Stimulated activated CD8-positive, alpha-beta memory T cell treated with anti-CD3 and anti-CD28 coated beads, Interleukin-7, amount 100 ng/mL, for 1 hour (primary cell): ENCODE measurements at regions not wholly inside any gene's neighbourhood (a gene's known extent, or its start where the extent isn't known, plus 50 kb on each side); places are given as distances from the start of the nearest gene placed in this dataset.
"Not testable (repeated sequence)": the region's sequence is repeated elsewhere in the genome, so short reads cannot be mapped to it uniquely, and the experiment has no call there.

Source experiments
- DNase-seq, 2 donors: peaks; one replicate each; pipeline ENCODE4 v3.0.0-alpha.2; 2020; ENCODE audit warnings: low read depth in 2 of 2

DNA sequence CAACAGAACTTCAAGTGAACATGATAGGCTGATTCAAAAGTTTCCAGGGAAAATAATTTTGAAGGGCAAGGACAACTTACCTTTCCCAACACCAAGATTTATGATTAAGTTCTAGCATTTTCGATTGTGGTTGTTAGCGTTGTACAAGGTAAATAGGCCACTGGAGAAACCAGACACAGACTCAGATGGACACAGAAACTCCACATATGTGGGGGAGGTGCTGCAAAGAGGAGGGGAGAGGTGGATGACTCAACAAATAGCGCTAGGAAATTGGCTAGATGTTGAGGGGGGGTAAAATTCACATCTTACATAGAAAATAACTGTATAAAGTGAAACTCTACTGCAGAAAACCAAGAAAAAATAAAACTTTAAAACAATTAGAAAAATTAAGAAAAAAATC is 564.4 kb downstream of the MATN1 start:
- DNase-seq, result no peak

DNA sequence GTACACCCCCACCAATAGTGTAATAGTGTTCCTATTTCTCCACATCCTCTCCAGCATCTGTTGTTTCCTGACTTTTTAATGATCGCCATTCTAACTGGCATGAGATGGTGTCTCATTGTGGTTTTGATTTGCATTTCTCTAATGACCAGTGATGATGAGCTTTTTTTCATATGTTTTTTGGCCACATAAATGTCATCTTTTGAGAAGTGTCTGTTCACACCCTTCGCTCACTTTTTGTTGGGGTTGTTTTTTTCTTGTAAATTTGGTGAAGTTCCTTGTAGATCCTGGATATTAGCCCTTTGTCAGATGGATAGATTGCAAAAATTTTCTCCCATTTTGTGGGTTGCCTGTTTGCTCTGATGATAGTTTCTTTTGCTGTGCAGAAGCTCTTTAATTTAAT is 567.7 kb downstream of the MATN1 start:
- not testable (repeated sequence) for DNase-seq

DNA sequence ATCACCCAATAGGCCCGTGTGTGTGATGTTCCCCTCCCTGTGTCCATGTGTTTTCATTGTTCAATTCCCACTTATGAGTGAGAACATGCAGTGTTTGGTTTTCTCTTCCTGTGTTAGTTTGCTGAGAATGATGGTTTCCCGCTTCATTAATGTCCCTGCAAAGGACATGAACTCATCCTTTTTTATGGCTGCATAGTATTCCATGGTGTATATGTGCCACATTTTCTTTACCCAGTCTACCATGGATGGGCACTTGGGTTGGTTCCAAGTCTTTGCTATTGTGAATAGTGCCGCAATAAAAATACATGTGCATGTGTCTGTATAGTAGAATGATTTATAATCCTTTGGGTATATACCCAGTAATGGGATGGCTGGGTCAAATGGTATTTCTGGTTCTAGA is 568.1 kb downstream of the MATN1 start:
- DNase-seq, result not testable (repeated sequence)

DNA sequence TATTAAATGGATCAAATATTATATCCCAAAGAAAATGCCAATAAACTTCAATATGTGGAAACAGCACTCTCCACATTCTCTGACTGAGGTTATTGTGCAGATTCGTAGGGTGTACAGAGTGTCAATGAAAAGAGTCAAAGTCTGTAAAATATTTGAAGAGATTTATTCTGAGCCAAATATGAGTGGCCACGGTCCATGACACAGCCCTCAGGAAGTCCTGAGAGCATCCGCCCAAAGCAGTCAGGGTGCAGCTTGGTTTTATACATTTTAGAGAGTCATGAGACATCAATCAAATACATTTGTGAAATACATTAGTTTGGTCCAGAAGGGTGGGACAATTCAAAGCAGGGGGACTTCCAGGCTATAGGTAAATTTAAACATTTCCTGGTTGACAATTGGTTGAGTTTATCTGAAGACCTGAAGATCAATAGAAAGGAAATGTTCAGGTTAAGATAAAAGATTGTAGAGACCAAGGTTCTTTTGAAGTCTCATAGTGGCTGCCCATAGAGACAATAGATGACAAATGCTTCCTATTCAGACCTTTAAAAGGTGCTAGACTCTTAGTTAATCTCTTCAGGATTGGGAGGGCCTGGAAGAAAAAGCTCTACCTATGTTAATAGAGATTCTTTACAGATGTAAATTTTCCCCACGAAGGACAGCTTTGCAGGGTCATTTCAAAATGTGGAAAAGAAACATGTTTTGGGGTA is 569.5 kb downstream of the MATN1 start:
- DNase-seq, result no peak

DNA sequence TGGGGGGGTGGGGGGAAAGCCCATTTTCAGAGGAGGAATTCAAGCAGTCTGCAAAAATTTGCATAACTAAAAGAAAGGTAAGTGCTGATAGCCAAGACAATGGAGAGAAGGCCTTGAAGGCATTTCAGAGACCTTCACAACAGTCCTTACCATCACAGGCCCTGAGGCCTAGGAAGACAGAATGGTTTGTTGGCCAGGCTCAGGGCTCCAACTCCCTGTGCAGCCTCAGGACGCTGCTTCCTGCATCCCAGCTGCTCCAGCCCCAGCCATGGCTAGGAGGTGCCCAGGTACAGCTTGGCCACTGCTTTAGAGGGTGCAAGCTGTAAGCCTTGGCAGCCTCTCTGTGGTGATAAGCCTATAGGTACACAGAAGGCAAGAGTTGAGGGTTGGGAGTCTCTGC is 571.6 kb downstream of the MATN1 start:
- DNase-seq, result no peak

DNA sequence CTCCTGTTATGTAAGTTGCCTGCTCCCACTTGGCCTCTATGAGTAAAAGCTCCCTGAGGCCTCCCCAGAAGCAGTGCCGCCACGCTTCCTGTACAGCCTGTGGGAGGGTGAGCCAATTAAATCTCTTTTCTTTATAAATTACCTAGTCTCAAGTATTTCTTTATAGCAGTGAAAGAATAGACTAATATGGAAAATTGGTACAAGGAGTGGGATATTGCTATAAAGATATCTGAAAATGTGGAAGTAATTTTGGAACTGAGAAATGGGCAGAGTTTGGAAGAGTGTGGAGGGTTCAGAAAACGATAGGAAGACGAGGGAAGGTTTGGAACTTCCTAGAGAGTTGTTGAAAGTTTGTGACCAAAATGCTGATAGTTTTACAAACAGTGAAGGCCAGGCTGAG is 572.3 kb downstream of the MATN1 start:
- no peak for DNase-seq

DNA sequence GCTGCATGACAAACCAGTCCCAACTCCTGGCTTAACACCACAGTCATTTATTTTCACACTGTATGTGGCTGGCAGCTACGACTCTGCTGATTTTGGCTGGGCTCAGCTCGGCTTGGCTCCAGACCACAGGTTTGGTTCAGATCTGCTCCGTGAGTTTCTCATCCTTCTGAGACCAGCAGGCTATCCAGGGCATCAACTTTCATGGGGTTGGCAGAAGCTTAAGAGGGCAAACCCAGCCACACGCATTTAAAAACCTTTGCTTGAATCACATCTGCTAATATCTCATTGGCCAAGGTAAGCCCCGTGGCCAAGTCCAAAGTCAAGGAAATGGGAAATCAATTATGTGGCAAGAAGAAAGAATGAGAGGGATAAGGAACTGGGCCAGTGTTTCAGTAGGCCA is 574.2 kb downstream of the MATN1 start:
- DNase-seq, result no peak

DNA sequence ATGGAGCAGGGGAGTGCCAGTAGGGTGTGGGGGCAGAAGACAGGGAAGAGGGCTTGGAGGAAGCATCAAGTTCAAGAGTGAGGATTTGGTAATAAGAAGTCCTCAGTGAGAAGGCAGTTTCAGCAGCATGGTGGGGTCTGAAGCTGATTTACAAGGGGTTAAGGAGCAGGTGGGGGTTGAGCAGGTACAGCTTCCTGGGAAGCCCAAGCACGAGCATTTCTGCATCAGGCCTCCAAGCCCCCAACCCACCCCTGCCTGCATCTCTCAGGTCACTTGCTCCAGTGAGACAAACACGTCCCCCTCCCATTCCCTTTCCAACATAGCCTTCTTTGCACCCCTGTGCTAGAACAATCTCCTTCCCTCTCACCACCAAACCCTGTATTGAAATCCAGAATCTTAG is 574.7 kb downstream of the MATN1 start:
- DNase-seq, result no peak

DNA sequence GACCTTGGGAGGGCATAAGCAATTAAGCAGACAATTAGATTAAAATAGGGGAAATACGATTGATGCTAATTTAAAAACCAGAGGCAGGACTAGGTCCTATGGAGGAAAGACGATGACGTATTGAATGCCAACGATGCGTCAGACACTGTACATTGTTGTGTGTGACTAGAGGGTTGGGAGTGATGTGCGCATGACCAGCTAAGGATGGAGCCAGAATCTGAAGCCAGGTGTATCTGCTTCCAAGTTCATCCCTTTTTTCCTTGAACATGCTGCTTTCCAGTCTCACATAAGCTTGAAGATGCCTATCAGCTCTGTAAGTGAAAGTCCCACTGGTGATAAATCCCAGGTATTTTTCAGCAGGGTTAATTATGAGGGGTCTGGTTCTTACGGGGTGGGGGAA is 576.2 kb downstream of the MATN1 start:
- no peak for DNase-seq

DNA sequence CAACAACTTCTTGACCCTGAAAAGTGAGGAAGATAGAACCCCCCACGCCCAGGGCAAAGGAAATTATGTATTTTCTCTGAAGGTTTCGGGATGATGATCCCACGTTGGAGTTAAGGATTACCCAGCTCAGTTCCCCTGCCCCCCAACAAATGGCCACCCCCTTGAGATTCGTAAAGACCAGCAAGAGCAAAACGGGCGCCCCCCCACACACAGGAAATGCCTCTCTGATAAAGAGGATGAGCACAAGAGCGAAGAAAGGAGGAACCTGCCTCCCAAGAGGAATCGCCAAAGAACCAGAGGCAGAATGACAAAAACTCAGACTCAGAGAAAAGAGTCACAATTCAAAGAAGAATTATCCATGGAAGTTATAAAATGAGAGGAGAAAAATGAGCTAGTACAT is 576.9 kb downstream of the MATN1 start:
- no peak for DNase-seq

DNA sequence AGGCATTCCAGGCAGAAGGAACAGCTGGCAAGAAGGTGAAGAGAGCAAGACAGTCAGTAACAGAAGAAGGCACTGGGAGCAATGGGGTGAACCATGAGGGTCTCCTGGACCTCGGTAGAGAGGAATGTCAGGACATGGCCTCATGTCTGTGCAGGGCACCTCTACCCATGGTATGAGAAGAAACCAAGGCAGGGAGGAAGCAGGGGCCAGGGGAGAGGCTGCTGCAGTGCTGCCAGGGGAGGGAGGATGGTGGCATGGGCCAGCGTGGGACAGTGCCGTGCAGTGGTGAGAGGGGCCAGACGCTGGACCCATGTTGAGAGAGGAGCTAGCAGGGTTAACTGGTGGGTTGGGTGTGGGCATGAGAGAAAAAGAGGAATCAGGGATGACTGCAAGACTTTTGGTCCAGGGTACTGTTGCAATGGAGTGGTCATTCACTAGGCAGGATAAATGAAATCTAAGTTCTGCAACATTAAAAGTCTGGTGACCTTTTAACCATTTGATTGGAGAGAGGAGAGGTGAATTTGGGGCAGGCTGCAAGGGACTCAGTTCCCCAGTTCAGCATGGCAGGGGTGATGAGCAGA is 577.6 kb downstream of the MATN1 start:
- DNase-seq, result no peak

DNA sequence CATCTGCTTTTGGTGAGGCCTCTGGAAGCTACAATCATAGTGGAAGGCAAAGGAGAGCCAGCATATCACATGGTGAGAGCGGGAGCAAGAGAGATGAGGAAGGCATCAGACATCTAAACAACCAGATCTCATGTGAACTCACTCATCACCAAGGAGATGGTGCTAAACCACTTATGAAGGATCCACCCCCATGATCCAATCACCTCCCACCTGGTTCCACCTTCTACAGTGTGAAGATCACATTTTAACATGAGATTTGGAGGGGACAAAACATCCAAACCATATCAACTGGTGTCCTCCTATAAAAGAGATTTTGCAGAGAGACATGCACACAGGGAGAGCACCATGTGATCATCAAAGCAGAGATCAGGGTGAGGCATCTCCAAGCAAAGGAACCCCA is 578.6 kb downstream of the MATN1 start:
- DNase-seq, result no peak

DNA sequence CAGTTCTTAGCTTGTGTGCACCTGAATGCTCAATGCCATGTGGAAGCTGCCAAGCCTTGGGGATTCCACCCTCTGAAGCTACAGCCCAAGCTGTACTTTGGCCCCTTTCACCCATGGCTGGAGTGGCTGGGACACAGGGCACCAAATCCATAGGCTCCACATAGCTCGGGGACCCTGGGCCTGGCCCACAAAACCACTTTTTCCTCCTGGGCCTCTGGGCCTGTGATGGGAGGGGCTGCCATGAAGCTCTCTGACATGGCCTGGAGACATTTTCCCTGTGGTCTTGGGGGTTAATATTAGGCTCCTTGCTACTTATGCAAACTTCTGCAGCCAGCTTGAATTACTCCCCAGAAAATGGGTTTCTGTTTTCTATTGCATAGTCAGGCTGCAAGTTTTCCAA is 579.9 kb downstream of the MATN1 start:
- DNase-seq, result no peak

DNA sequence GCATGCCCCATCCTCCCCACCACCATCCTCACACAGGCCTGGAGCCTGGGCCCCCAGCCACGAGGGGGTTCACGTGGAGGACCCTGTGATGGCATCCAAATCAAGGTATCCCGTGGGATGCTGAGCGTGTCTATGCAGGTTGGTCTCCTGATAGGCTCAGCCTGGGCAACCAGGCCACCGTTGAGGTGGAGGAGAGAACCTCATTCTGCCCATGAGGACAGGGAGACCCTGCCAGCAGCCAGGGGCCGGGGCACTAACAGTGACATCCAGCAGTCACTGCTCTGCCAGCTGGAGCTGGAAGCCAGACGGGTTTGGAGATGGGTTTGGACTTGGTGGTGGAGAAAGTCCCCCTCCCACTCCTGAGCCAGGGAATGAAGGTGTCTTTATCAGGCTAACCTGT is 582.8 kb downstream of the MATN1 start:
- DNase-seq, result no peak

DNA sequence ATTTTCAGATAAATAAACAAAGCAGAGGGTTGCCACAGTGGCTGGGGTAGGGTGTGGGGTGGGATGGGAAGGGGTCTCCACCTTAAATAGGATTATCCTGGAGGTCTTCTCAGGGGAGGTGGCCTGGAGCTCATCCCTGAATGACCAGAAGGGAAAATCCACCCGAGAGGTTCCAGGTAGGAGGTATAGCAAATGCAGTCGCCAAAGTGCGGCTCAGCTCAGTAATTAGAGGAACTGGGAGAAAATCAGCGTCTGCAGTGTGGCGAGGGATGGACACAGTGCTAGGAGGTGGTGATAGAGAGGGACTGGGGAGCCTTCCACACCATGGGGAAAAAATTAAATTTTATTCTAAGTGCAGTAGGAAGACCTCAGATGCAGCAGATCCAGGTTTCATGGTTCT is 584.5 kb downstream of the MATN1 start:
- DNase-seq, result no peak

DNA sequence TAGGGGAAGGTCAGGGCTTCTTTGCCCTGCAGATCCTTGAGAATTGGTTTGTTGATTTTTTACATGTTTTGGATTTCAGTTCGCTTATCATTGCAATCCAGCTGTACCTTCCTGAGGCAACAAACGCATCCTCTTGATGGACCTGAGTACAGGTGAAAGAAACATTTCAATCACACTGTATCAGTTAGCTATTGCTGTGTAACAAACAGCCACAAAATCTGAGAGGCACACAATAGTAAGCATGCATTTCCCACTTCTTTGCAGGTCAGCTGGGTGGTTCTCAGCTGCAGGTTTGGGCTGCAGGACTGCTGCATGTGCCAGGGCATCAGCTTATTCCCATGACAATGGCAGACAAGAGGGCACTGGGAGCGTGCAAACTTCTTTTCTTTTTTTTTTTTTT is 586.4 kb downstream of the MATN1 start:
- no peak for DNase-seq

DNA sequence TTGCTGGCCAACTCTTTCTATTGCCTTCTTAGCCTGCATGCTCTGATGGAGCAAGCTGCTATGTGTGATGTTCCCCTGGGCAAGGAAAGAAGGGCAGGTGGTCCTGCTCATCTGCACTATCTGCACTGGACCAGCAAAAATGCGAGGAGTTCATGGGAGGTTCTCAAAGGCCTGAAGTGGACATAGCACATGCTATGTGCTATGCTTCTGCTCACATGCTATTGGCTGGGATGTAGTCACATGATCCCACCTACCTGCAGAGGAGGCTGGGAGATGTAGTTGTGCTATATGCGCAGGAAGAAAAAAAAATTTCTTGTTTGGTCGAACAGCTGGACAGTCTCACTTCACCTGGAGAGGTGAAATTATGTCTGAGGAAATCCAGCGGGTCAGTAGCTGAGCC is 587.7 kb downstream of the MATN1 start:
- no peak for DNase-seq

DNA sequence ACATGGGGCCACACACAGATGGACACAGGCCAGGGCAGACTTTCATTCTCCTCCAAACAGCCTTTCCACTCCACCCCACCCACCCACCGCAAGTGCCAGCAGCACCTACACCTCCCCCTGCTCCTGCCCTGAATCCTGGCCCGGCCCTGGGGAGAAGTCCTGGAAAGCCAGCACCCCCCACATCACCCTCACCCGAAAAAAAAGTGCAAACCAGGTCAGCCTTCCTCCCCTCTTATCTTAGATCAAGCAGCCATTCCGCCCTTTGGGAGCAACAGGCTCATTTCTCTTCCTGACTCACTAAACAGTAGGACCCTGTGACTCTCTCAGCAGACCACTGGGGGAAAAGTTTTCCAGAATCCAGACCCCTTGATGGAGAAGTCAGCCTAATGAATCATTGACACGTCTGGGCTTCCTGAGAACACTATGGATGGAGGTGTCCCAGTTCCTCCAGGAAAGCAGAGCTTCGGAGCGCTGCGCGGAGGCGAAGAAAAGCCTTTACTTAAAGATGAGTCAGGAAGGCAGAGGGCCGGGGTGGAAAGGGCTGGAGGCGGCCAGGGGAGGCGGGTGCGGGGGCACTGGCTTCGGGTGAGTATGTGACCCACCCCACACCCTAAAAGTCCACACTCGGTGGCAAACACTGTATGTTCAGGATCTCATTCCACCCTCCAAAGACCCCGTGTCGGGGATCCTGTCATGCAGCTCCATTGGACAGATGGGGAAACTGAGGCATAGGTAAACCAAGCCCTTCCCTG is 588.7 kb downstream of the MATN1 start:
- no peak for DNase-seq

DNA sequence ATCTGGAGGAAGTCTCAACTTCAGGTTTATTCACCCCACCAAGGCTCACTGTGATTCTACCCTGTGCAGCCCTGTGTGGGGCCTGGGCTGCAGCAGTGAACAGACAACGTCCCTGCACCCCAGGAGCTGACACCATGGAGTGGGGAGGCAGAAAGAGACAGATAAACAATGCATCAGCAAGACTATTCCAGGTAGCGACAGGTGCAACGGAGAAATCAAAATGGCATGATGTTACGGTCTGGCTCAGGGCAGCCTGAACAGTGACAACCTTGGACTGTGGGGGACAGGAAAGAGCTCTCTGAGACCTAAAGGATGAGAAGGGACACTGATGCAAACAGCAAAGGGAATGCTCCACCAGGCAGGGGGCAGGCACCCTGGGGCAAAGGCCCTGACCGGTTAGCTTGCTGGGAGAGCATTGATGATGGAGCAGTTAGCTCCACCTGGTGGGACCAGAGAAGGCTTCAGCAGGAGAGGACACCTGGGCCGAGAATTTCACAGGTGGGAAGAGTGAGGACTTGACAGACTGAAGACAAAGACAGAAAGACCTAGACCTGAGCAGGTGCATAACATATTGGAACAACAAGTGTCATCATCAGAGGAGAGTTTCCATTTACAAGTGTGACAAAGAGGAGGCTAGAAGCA is 589.9 kb downstream of the MATN1 start:
- DNase-seq, result no peak

DNA sequence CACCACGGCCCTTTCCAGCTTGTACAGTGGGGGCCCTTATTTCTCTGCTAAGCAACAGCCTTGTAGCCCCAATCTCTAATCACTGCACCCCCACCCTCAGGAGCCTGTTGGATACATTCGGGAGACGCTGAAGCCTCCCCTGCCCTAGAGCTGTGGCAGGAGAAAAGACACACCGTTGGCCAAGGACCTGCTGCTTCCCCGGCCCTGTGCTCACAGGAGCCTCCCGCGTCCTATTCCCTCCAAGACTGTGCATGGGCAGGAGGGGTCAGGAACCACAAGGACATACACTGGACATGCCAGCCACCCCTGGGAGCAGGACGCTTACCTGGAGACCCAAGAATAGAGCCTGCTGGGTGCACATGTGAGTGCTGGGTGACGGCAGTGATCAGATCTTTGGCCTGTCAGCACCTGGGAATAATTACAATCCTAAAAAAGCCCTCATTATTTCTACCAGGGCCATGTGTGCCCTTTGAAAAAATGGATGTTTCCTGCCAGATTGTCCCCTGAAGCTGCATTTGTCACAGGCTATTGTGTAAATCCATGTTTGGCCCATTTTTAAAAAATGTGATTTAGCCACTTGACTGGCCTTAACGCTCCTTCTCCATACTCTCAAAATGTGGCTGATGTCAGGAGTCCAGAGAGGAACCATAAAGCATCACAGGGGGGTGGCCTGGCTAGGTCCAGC is 590.6 kb downstream of the MATN1 start:
- no peak for DNase-seq

DNA sequence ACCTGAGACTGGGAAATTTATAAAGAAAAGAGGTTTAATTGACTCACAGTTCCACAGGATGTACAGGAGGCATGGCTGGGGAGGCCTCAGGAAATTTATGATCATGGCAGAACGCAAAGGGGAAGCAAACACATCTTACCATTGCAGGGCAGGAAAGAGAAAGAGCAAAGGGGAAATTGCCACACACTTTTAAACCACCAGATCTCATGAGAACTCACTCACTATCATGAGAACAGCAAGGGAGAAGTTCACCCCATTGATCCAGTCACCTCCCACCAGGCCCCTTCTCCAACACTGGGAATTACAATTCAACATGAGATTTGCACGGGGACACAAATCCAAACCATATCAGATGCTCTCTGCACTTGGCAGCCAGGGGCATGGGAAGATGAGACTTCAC is 592.8 kb downstream of the MATN1 start:
- not testable (repeated sequence) for DNase-seq

DNA sequence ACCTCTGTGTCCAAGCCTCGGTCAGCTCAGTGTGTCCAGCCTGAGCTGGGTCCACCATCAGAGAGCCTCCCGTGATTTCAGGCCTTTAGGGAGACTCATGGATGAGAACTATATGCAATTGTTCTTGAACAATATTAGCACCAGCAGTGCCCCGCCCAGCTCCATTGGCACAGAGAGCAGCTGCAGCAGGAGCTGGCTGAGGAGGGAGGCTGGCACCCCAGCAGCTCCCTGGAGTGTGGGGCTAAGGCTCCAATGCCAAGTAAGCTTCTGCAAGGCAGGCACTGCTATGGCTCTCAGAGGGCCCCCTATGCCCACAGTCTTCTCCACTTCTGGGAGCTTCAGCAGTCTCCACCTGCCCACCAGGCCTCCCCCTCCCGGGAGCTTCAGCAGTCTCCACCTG is 593.3 kb downstream of the MATN1 start:
- DNase-seq, result no peak
